ENCODE measurements at regions not wholly inside any gene's neighbourhood (a gene's known extent, or its start where the extent isn't known, plus 50 kb on each side); places are given as distances from the start of the nearest gene placed in this dataset.

GRCh38 chr1:13951793-13952751, 252.1 kb downstream of the PRDM2 start:
- TF ChIP-seq POLR2A (IDR thresholded peaks at IDR 0.05) (no peak), CTCF (IDR thresholded peaks at IDR 0.05) (no peak), POLR2AphosphoS5 (IDR thresholded peaks at IDR 0.05) (no peak), EP300 (IDR thresholded peaks at IDR 0.05; ENCODE audit: low read depth) (no peak)
